Progenitor cell of endocrine pancreas (in vitro differentiated cells): ENCODE measurements at regions not wholly inside any gene's neighbourhood (a gene's known extent, or its start where the extent isn't known, plus 50 kb on each side); places are given as distances from the start of the nearest gene placed in this dataset.

Experiments
- DNase-seq: peaks from one replicate; pipeline ENCODE4 v3.0.0; 2021; ENCODE audit warnings: low spot score; ENCODE audit not compliant: unreplicated experiment
- H3K27ac Mint-ChIP-seq: 2 replicates; pipeline ENCODE4 v1.8.0; 2021; ENCODE audit warnings: mild to moderate bottlenecking, moderate library complexity, mixed read lengths
- H3K27me3 Mint-ChIP-seq: 2 replicates; pipeline ENCODE4 v1.8.0; 2021; ENCODE audit warnings: mixed read lengths
- H3K36me3 Mint-ChIP-seq: 2 replicates; pipeline ENCODE4 v1.8.0; 2022; ENCODE audit warnings: mixed read lengths; ENCODE audit not compliant: insufficient read depth
- H3K4me1 Mint-ChIP-seq: 2 replicates; pipeline ENCODE4 v1.8.0; 2021; ENCODE audit warnings: low read depth, mixed read lengths
- H3K4me3 Mint-ChIP-seq: 2 replicates; pipeline ENCODE4 v1.8.0; 2021; ENCODE audit warnings: low read depth, mild to moderate bottlenecking, moderate library complexity, mixed read lengths
- H3K9me3 Mint-ChIP-seq: 2 replicates; pipeline ENCODE4 v1.8.0; 2021; ENCODE audit warnings: low read depth, mixed read lengths
- TF ChIP-seq, protein P1 (sequence below): fragments of 200-600 bp; sonication (generic); IDR thresholded peaks from one replicate; pipeline ENCODE4 v1.5.0; 2021; ENCODE audit warnings: antibody characterized with exemption, mild to moderate bottlenecking; ENCODE audit not compliant: unreplicated experiment

DNA sequence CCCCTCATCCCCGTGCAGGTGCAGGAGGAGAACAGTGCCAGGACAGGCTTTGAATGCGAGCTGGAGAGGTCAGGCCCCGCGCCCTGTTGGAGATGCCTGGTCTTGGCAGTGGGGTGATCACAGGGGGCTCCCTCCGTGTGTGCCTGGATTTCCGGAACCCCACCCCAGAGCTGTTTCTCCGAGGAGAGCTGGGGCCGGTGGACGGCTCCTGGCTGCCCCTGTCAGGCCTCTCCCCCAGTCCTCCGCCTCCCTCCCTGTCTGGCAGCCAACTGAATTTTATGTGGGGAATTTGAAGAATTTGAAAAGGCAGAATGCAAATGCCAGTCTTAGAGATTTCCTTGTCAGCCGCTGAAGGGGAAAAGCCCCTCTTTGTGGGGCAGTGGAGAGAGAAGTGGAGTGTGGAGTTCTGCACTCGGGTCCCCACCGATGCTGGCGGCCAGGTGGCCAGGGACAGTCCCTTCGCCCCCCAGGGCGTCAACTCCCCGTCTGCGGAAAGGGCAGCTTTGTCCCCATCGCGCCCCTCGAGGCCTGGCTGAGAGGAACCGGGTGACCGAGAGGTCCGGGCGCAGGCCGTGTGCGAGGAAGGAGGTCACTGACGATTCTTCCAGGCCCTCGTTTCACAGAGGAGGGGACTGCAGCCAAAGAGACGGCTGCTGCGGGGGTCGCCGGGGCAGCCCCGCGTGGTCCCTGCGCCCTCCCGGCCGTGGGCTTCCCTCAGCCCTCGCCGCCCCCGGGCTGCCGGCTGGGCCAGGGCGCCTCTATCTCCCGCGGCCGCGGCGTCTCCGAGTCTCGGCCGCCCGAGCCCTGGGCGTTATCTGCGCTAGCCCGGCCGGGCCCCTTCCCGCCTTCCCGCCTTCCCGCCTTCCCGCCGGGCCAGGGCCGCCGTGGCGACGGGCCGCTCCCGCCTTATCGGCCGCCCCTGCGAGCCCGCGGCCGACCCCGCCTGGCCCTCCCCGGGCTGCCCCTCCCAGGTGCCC is 56.0 kb upstream of the LCTL start:
- no peak overlapping the region for H3K4me3 Mint-ChIP-seq
- H3K27ac Mint-ChIP-seq = no peak overlapping the region

DNA sequence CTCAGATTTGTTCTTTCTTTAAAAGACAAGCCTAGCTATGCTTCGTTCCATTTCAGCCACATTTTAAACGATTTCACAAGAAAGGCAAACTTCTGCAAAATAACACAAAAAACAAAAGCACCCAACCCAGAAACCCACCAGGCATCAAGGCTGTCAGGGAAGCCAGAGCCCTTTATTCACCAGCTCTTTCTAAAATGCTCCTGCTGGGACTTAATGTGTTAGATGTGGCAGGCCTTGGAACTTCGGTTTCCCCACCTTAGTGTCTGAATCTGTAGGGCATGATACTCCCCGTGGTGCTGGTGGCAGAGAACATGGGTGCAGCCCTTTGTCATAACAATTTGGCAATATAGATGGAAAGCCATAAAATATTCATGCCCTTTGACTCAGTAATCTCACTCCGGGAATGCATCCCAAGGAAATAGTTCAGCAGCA is 56.8 kb upstream of the LCTL start:
- Mint-ChIP-seq H3K27me3 (peaks cover 6% of the 10 kb centered on the region), H3K36me3 (no peaks in the 10 kb centered on the region), H3K4me3 (no peak overlapping the region), H3K9me3 (no peaks in the 10 kb centered on the region), H3K27ac (peak overlapping the region; percentile 14), H3K4me1 (peaks cover 5% of the 10 kb centered on the region)
- DNase-seq = no peak
- TF ChIP-seq, protein P1, sequence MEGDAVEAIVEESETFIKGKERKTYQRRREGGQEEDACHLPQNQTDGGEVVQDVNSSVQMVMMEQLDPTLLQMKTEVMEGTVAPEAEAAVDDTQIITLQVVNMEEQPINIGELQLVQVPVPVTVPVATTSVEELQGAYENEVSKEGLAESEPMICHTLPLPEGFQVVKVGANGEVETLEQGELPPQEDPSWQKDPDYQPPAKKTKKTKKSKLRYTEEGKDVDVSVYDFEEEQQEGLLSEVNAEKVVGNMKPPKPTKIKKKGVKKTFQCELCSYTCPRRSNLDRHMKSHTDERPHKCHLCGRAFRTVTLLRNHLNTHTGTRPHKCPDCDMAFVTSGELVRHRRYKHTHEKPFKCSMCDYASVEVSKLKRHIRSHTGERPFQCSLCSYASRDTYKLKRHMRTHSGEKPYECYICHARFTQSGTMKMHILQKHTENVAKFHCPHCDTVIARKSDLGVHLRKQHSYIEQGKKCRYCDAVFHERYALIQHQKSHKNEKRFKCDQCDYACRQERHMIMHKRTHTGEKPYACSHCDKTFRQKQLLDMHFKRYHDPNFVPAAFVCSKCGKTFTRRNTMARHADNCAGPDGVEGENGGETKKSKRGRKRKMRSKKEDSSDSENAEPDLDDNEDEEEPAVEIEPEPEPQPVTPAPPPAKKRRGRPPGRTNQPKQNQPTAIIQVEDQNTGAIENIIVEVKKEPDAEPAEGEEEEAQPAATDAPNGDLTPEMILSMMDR = no peak

More for the DNA sequence above, 56.0 kb upstream of the LCTL start:
- peaks cover 11% of the 10 kb centered on the region for H3K4me1 Mint-ChIP-seq
- no peaks in the 10 kb centered on the region for H3K9me3 Mint-ChIP-seq
- no peaks in the 10 kb centered on the region for H3K36me3 Mint-ChIP-seq
- TF ChIP-seq, protein P1 = no peak
- DNase-seq = no peak
- peaks cover 6% of the 10 kb centered on the region for H3K27me3 Mint-ChIP-seq

DNA sequence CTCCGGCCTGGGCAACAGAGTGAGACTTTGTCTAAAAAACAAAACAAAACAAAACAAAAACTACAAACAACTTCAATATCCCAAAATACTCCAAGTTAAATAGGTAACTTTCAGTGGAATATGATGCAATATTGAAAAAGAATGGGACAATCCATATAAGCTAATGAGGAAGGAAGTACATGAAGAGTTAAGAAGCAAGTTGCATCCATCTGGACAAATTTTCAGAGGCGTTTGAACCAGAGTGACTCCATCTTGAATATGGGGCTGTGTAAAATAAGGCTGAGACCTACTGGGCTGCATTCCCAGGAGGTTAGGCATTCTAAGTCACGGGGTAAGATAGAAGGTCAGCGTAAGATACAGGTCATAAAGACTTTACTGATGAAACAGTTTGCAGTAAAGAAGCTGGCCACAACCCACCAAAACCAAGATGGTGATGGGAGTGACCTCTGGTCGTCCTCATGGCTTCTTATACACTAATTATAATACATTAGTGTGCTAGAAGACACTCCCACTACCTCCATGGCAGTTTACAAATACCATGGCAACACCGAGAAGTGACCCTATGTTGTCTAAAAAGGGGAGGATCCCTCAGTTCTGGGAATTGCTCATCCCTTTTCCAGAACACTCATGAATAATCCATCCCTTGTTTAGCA is 58.1 kb upstream of the LCTL start:
- Mint-ChIP-seq H3K27me3 (peaks cover 10% of the 10 kb centered on the region), H3K27ac (no peak overlapping the region), H3K4me1 (peaks cover 5% of the 10 kb centered on the region), H3K9me3 (no peaks in the 10 kb centered on the region), H3K36me3 (no peaks in the 10 kb centered on the region), H3K4me3 (no peak overlapping the region)
- TF ChIP-seq, protein P1 = no peak
- no peak for DNase-seq

DNA sequence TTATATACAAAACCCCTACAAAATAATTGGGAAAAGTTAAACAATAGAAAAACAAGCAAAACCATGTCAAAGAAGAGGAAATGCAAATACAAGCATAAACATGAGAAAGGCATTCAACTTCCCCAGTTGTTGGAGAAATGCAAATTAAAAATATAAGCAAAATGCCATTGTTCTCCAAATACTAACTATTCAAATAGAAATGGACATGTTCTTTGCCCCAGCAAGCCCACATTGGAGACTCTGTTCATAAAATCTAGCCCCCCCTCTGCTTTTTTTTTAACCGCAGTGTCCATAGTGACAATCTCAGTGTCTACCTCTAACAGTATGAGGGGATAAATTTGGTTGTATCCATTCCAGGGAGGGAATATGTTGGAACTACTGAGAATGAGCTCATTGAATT is 59.7 kb upstream of the LCTL start:
- Mint-ChIP-seq H3K27ac (no peak overlapping the region), H3K4me3 (no peak overlapping the region), H3K9me3 (no peaks in the 10 kb centered on the region), H3K36me3 (no peaks in the 10 kb centered on the region), H3K27me3 (peaks cover 12% of the 10 kb centered on the region), H3K4me1 (peaks cover 8% of the 10 kb centered on the region)
- TF ChIP-seq, protein P1 = no peak
- DNase-seq = no peak

DNA sequence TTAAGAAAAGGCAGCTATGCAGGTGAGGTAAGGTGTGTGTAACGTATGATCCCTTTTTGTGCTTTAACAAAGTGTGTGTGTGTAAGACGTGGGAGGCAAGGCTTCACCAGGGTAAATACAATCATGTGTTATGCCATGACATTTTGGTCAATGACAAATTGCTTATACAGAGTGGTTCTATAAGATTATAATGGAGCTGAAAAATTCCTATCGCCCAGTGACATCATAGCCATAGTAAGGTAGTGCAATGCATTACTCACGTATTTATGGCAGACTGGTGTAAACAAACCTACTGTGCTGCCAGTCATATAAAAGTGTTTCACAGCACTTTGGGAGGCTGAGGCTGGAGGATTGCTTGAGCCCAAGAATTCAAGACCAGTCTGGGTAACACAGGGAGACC is 60.2 kb upstream of the LCTL start:
- no peaks in the 10 kb centered on the region for H3K36me3 Mint-ChIP-seq
- H3K4me1 Mint-ChIP-seq = peaks cover 10% of the 10 kb centered on the region
- H3K27me3 Mint-ChIP-seq = peaks cover 11% of the 10 kb centered on the region

More for the DNA sequence above, 60.2 kb upstream of the LCTL start:
- Mint-ChIP-seq H3K9me3 (no peaks in the 10 kb centered on the region), H3K4me3 (no peak overlapping the region), H3K27ac (no peak overlapping the region)
- TF ChIP-seq, protein P1 = no peak
- DNase-seq = no peak
